SK-N-SH (cell line): ENCODE measurements at regions not wholly inside any gene's neighbourhood (a gene's known extent, or its start where the extent isn't known, plus 50 kb on each side); places are given as distances from the start of the nearest gene placed in this dataset.

Experiments used
- CTCF ChIA-PET: fragments of 300-600, 350-600 bp; formaldehyde crosslinking; extraction: SDS; loops from one replicate; lab custom pipeline; 2021; lab: Yijun Ruan, JAX
- POLR2A ChIA-PET: fragments of 350-600 bp; sonication (Branson Sonifier 250); formaldehyde crosslinking; extraction: SDS; loops from one replicate; lab custom pipeline; 2020; ENCODE audit warnings: antibody characterized with exemption, inconsistent platforms; lab: Yijun Ruan, JAX
- DNase-seq: peaks from one replicate; pipeline ENCODE4 v3.0.0; 2012
- H2AFZ ChIP-seq: fragments of 200-600 bp; sonication (generic); 2 replicates; pipeline ENCODE4 v1.8.1; 2016; ENCODE audit warnings: antibody characterized with exemption, mild to moderate bottlenecking, low read depth
- H3F3A ChIP-seq: fragments of 200-600 bp; sonication (generic); replicated peaks from 2 replicates; pipeline ENCODE3; 2016; ENCODE audit warnings: antibody characterized with exemption, mild to moderate bottlenecking; ENCODE audit not compliant: insufficient read depth
- H3K27ac ChIP-seq, 2 experiments: fragments of 200-500 bp in 1 of 2; fragments of 200-600 bp in 1 of 2; sonication (Bioruptor generic) in 1 of 2; sonication (generic), shearing (Covaris generic) in 1 of 2; 2 replicates each; pipeline versions ENCODE4 v1.5.1 to v1.6.1; 2014 to 2016; ENCODE audit warnings: low read depth in 2 of 2, inconsistent platforms in 1 of 2, low read length in 1 of 2, mild to moderate bottlenecking in 1 of 2, mixed read lengths in 1 of 2
- H3K27me3 ChIP-seq: fragments of 200-600 bp; sonication (generic), shearing (Covaris generic); 2 replicates; pipeline ENCODE4 v1.6.1; 2016; ENCODE audit warnings: mixed run types; ENCODE audit not compliant: insufficient read depth
- H3K36me3 ChIP-seq, 2 experiments: fragments of 200-500 bp in 1 of 2; fragments of 200-600 bp in 1 of 2; sonication (Bioruptor generic) in 1 of 2; sonication (generic) in 1 of 2; replicated peaks in 1 of 2; 2 replicates each; pipeline versions ENCODE3 to v1.5.1; 2014 to 2016; ENCODE audit warnings: low read length in 1 of 2, mild to moderate bottlenecking in 1 of 2; ENCODE audit not compliant: insufficient read depth in 2 of 2, control insufficient read depth in 1 of 2
- H3K4me1 ChIP-seq, 2 experiments: fragments of 200-500 bp in 1 of 2; fragments of 200-600 bp in 1 of 2; sonication (Bioruptor generic) in 1 of 2; sonication (generic), shearing (Covaris generic) in 1 of 2; 2 replicates each; pipeline versions ENCODE4 v1.5.1 to v1.6.1; 2014 to 2016; ENCODE audit warnings: low read depth in 1 of 2, low read length in 1 of 2, mixed run types in 1 of 2; ENCODE audit not compliant: insufficient read depth in 2 of 2, control insufficient read depth in 1 of 2
- H3K4me2 ChIP-seq: fragments of 200-600 bp; sonication (generic), shearing (Covaris generic); 2 replicates; pipeline ENCODE4 v1.6.1; 2017; ENCODE audit warnings: mixed run types
- H3K4me3 ChIP-seq, 2 experiments: fragments of 200-500 bp in 1 of 2; fragments of 200-600 bp in 1 of 2; sonication (Bioruptor generic) in 1 of 2; sonication (generic), shearing (Covaris generic) in 1 of 2; 2 replicates each; pipeline versions ENCODE4 v1.5.1 to v1.8.1; 2014 to 2016; ENCODE audit warnings: low read depth in 2 of 2, inconsistent platforms in 1 of 2, low read length in 1 of 2, mild to moderate bottlenecking in 1 of 2, mixed read lengths in 1 of 2, moderate library complexity in 1 of 2
- H3K79me2 ChIP-seq: fragments of 200-600 bp; sonication (generic); 2 replicates; pipeline ENCODE4 v1.8.1; 2017; ENCODE audit warnings: mild to moderate bottlenecking; ENCODE audit not compliant: insufficient read depth
- H3K9ac ChIP-seq: fragments of 200-600 bp; sonication (generic); 2 replicates; pipeline ENCODE4 v1.6.1; 2017; ENCODE audit warnings: mixed run types
- H3K9me2 ChIP-seq: fragments of 200-600 bp; sonication (generic); 2 replicates; pipeline ENCODE4 v1.6.1; 2017; ENCODE audit warnings: mixed run types
- H3K9me3 ChIP-seq: fragments of 200-600 bp; sonication (generic); 2 replicates; pipeline ENCODE4 v1.6.1; 2017; ENCODE audit warnings: mixed run types, mild to moderate bottlenecking, moderate library complexity
- H4K20me1 ChIP-seq: fragments of 200-600 bp; sonication (generic); 2 replicates; pipeline ENCODE4 v1.6.1; 2017; ENCODE audit warnings: mild to moderate bottlenecking, mixed run types; ENCODE audit not compliant: insufficient read depth
- EZH2phosphoT487 ChIP-seq: fragments of 200-600 bp; sonication (generic); IDR thresholded peaks from 2 replicates; pipeline ENCODE4 v1.6.1; 2017; ENCODE audit warnings: low read depth, mixed run types, mild to moderate bottlenecking, antibody characterized with exemption, moderate library complexity, borderline replicate concordance
- FOSL2 ChIP-seq: IDR thresholded peaks from 2 replicates; pipeline ENCODE4 v1.4.0; 2012; ENCODE audit warnings: low read depth, mild to moderate bottlenecking, moderate library complexity, borderline replicate concordance
- FOXJ3 ChIP-seq: sonication (generic); formaldehyde crosslinking; IDR thresholded peaks from 2 replicates; pipeline ENCODE4 v1.5.1; 2020; ENCODE audit warnings: mild to moderate bottlenecking, missing genetic modification reagents
- RAD21 ChIP-seq: IDR thresholded peaks from 2 replicates; pipeline ENCODE4 v1.6.1; 2012; ENCODE audit warnings: mild to moderate bottlenecking, low read length
- RCOR1 ChIP-seq: fragments of 150-350 bp; IDR thresholded peaks from 2 replicates; pipeline ENCODE4 v1.6.1; 2017; ENCODE audit warnings: antibody characterized with exemption, low read length
- RXRA ChIP-seq: IDR thresholded peaks from 2 replicates; pipeline ENCODE4 v1.4.0; 2012; ENCODE audit warnings: low read depth, mild to moderate bottlenecking, borderline replicate concordance
- SMC3 ChIP-seq: IDR thresholded peaks from 2 replicates; pipeline ENCODE4 v1.6.1; 2012; ENCODE audit warnings: low read depth, low read length, improper control_type of control experiment
- TCF12 ChIP-seq: IDR thresholded peaks from 2 replicates; pipeline ENCODE4 v1.4.0; 2012
- TEAD4 ChIP-seq: IDR thresholded peaks from 2 replicates; pipeline ENCODE4 v1.4.0; 2012; ENCODE audit warnings: mild to moderate bottlenecking, borderline replicate concordance; ENCODE audit not compliant: insufficient read depth
- YY1 ChIP-seq: IDR thresholded peaks from 2 replicates; pipeline ENCODE4 v1.4.0; 2012; ENCODE audit warnings: low read depth, mild to moderate bottlenecking
- WGBS: methylation state at CpG from one replicate; pipeline ENCODE4 v1.1.6; 2017; ENCODE audit warnings: low lambda C conversion rate; 5-methylcytosine and 5-hydroxymethylcytosine counted together
- TF ChIP-seq, protein P1 (sequence below): IDR thresholded peaks from 2 replicates; pipeline ENCODE4 v1.4.0; 2012; ENCODE audit warnings: low read depth, borderline replicate concordance
- TF ChIP-seq, protein P2 (sequence below): fragments of 200-600 bp; sonication (generic); IDR thresholded peaks from 2 replicates; pipeline ENCODE4 v1.6.1; 2017; ENCODE audit warnings: antibody characterized with exemption, mild to moderate bottlenecking, moderate library complexity
- TF ChIP-seq, protein P3 (sequence below): fragments of 150-350 bp; IDR thresholded peaks from 2 replicates; pipeline ENCODE4 v1.6.1; 2017; ENCODE audit warnings: antibody characterized with exemption, low read length, low read depth, borderline replicate concordance
- TF ChIP-seq, protein P4 (sequence below): IDR thresholded peaks from 2 replicates; pipeline ENCODE4 v1.6.1; 2012; ENCODE audit warnings: mild to moderate bottlenecking, low read depth, low read length, moderate library complexity

DNA sequence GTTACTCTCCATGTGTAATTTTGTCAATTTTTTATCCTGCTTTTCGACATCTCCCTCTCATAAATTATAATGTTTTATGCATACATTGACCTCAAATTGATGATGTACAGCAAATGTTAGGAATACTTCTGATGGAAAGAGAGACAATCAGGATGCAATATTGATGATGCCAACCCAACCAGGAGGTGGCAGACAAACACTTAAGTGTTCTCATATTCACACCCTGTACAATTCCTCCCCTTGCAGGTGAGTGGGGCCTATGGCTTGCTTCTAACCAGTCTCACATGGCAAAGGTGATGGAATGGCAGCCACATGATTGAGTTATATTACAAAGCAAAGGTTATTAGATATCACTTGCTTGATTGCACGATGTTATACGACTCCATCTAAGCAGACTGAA lies 594.3 kb upstream of the REG3G start:
- POLR2A ChIA-PET, result no interaction called here
- 29% methylated on average over 3 of the region's 3 CpGs for WGBS
- TF ChIP-seq RAD21, result peak; percentile 59
- TF ChIP-seq, protein P1, sequence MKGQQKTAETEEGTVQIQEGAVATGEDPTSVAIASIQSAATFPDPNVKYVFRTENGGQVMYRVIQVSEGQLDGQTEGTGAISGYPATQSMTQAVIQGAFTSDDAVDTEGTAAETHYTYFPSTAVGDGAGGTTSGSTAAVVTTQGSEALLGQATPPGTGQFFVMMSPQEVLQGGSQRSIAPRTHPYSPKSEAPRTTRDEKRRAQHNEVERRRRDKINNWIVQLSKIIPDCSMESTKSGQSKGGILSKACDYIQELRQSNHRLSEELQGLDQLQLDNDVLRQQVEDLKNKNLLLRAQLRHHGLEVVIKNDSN, result no peak
- TF ChIP-seq SMC3, result peak; percentile 20; the same call in 1 of the 2 replicates
- TF ChIP-seq, protein P2, sequence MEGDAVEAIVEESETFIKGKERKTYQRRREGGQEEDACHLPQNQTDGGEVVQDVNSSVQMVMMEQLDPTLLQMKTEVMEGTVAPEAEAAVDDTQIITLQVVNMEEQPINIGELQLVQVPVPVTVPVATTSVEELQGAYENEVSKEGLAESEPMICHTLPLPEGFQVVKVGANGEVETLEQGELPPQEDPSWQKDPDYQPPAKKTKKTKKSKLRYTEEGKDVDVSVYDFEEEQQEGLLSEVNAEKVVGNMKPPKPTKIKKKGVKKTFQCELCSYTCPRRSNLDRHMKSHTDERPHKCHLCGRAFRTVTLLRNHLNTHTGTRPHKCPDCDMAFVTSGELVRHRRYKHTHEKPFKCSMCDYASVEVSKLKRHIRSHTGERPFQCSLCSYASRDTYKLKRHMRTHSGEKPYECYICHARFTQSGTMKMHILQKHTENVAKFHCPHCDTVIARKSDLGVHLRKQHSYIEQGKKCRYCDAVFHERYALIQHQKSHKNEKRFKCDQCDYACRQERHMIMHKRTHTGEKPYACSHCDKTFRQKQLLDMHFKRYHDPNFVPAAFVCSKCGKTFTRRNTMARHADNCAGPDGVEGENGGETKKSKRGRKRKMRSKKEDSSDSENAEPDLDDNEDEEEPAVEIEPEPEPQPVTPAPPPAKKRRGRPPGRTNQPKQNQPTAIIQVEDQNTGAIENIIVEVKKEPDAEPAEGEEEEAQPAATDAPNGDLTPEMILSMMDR, result 0 out of 2 replicates have a peak, but pooled peaks have one; percentile 12
- Histone ChIP-seq H3K36me3 (no peaks in the 10 kb centered on the region), H4K20me1 (no peaks in the 10 kb centered on the region), H3K9me2 (no peaks in the 10 kb centered on the region), H3K27me3 (no peaks in the 10 kb centered on the region), H3K4me1 (no peaks in the 10 kb centered on the region), H3K27ac (no peak overlapping the region), H3K9me3 (no peaks in the 10 kb centered on the region), H3K4me3 (no peak overlapping the region), H3K4me2 (no peak overlapping the region), H3K79me2 (no peaks in the 10 kb centered on the region), H2AFZ (no peak overlapping the region), H3F3A (no peaks in the 10 kb centered on the region), H3K9ac (no peak overlapping the region)
- DNase-seq, result no peak
- CTCF ChIA-PET, result no interaction called here

DNA sequence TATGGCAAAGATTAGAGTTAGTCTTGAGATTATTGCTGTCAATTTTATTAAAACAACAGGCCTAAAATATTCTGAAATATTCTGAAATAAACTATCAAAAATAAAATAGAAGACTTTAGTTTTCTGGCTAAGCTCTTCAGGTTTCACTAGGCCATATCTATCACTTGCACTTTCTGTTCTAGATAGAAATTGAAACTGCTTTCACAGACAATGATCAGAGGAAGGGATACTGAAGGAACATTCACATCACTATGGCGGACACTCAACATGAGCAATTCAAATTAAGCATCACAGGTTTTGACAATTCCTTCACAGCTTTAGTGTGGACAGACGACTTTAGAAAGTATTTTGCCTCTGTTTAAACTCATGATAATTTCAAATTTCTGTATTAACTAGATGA lies 586.4 kb upstream of the REG3G start:
- DNase-seq, result no peak
- WGBS, result 17% methylated on average over 2 of the region's 2 CpGs

More for the DNA sequence above, 586.4 kb upstream of the REG3G start:
- Histone ChIP-seq H4K20me1 (no peaks in the 10 kb centered on the region), H3K79me2 (no peaks in the 10 kb centered on the region), H3K9ac (no peak overlapping the region), H3K9me3 (no peaks in the 10 kb centered on the region), H3F3A (no peaks in the 10 kb centered on the region), H3K4me2 (no peak overlapping the region)
- CTCF ChIA-PET, result no interaction called here
- POLR2A ChIA-PET, result no interaction called here
- TF ChIP-seq, protein P3, sequence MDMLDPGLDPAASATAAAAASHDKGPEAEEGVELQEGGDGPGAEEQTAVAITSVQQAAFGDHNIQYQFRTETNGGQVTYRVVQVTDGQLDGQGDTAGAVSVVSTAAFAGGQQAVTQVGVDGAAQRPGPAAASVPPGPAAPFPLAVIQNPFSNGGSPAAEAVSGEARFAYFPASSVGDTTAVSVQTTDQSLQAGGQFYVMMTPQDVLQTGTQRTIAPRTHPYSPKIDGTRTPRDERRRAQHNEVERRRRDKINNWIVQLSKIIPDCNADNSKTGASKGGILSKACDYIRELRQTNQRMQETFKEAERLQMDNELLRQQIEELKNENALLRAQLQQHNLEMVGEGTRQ, result no peak
- TF ChIP-seq RXRA (no peak), FOSL2 (no peak), TCF12 (no peak), EZH2phosphoT487 (no peak), RCOR1 (no peak), TEAD4 (no peak), YY1 (no peak), FOXJ3 (CRISPR knock-in tag) (no peak)
- TF ChIP-seq, protein P4, sequence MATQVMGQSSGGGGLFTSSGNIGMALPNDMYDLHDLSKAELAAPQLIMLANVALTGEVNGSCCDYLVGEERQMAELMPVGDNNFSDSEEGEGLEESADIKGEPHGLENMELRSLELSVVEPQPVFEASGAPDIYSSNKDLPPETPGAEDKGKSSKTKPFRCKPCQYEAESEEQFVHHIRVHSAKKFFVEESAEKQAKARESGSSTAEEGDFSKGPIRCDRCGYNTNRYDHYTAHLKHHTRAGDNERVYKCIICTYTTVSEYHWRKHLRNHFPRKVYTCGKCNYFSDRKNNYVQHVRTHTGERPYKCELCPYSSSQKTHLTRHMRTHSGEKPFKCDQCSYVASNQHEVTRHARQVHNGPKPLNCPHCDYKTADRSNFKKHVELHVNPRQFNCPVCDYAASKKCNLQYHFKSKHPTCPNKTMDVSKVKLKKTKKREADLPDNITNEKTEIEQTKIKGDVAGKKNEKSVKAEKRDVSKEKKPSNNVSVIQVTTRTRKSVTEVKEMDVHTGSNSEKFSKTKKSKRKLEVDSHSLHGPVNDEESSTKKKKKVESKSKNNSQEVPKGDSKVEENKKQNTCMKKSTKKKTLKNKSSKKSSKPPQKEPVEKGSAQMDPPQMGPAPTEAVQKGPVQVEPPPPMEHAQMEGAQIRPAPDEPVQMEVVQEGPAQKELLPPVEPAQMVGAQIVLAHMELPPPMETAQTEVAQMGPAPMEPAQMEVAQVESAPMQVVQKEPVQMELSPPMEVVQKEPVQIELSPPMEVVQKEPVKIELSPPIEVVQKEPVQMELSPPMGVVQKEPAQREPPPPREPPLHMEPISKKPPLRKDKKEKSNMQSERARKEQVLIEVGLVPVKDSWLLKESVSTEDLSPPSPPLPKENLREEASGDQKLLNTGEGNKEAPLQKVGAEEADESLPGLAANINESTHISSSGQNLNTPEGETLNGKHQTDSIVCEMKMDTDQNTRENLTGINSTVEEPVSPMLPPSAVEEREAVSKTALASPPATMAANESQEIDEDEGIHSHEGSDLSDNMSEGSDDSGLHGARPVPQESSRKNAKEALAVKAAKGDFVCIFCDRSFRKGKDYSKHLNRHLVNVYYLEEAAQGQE, result no peak
- TF ChIP-seq, all 33 proteins: peak for 0
- Histone ChIP-seq H3K9me2 (no peaks in the 10 kb centered on the region), H3K27ac (no peak overlapping the region), H3K27me3 (no peaks in the 10 kb centered on the region), H3K4me3 (no peak overlapping the region), H3K36me3 (no peaks in the 10 kb centered on the region), H3K4me1 (no peaks in the 10 kb centered on the region), H2AFZ (no peak overlapping the region)
